HepG2 (cell line): ENCODE measurements at regions not wholly inside any gene's neighbourhood (a gene's known extent, or its start where the extent isn't known, plus 50 kb on each side); places are given as distances from the start of the nearest gene placed in this dataset.

Experiments
- ATAC-seq: fragments of 200-7000 bp; cut with Tn5 transposase; 3 replicates; pipeline ENCODE4 v1.9.1; 2020; ENCODE audit warnings: mild to moderate bottlenecking, moderate library complexity
- BruUV-seq: library from RNA; stranded (reverse); fragments of 400-500 nt; replicated peaks from 2 replicates; lab custom pipeline; 2021; lab: Mats Ljungman, UMichigan
- CTCF ChIA-PET: fragments of 300-600 bp; formaldehyde crosslinking; extraction: SDS; loops from one replicate; lab custom pipeline; 2021; ENCODE audit warnings: low total read pairs, inconsistent platforms, low intra/inter-chr PET ratio; lab: Yijun Ruan, JAX
- POLR2A ChIA-PET: fragments of 350-600 bp; sonication (Branson Sonifier 250); formaldehyde crosslinking; loops from one replicate; lab custom pipeline; 2020; ENCODE audit warnings: antibody characterized with exemption, inconsistent platforms; lab: Yijun Ruan, JAX
- DNase-seq: peaks from one replicate; pipeline ENCODE4 v3.0.0-alpha.2; 2015; ENCODE audit warnings: low spot score
- FAIRE-seq: peaks from 3 replicates; lab custom pipeline; 2011; peaks lifted over from hg19 to GRCh38; lab: Jason Lieb, UNC
- H2AFZ ChIP-seq: one replicate; pipeline ENCODE4 v1.6.1; 2011; ENCODE audit warnings: low read length, inconsistent platforms
- H3K27ac ChIP-seq: fragments of 300-600 bp; 3 replicates; pipeline ENCODE4 v1.8.0; 2011; ENCODE audit warnings: mixed run types, mild to moderate bottlenecking, mixed read lengths, low read length, inconsistent platforms; ENCODE audit not compliant: insufficient read depth; ENCODE audit errors: extremely low read length
- H3K27me3 ChIP-seq, 2 experiments: fragments of 200-600 bp in 1 of 2; 2 replicates in 1 of 2; 3 replicates in 1 of 2; pipeline versions ENCODE4 v1.6.0 to v1.8.0; 2011; ENCODE audit warnings: low read length in 2 of 2, mild to moderate bottlenecking in 2 of 2, moderate library complexity in 2 of 2, inconsistent platforms in 1 of 2; ENCODE audit not compliant: insufficient read depth in 2 of 2, control insufficient read depth in 1 of 2
- H3K36me3 ChIP-seq, 2 experiments: fragments of 200-600 bp in 1 of 2; replicated peaks in 1 of 2; 2 replicates in 1 of 2; 3 replicates in 1 of 2; pipeline versions ENCODE4 v1.5.1 to v1.8.0; 2011; ENCODE audit warnings: low read length in 2 of 2, inconsistent platforms in 1 of 2; ENCODE audit not compliant: insufficient read depth in 2 of 2, control insufficient read depth in 1 of 2
- H3K4me1 ChIP-seq: 2 replicates; pipeline ENCODE4 v1.5.1; 2012; ENCODE audit warnings: low read length, inconsistent platforms; ENCODE audit not compliant: insufficient read depth
- H3K4me2 ChIP-seq: 2 replicates; pipeline ENCODE4 v1.6.0; 2011; ENCODE audit warnings: low read depth, low read length, inconsistent platforms
- H3K4me3 ChIP-seq, 3 experiments: fragments of 200-600 bp in 1 of 3; sonication (generic), shearing (Covaris generic) in 1 of 3; replicated peaks in 1 of 3; 2 replicates each; pipeline ENCODE4 v1.5.1; 2011 to 2016; ENCODE audit warnings: low read length in 3 of 3, inconsistent platforms in 2 of 3, low read depth in 2 of 3, mild to moderate bottlenecking in 2 of 3, control low read depth in 1 of 3, mixed read lengths in 1 of 3; ENCODE audit not compliant: insufficient read depth in 1 of 3
- H3K79me2 ChIP-seq: one replicate; pipeline ENCODE4 v1.6.1; 2011; ENCODE audit warnings: low read length, inconsistent platforms; ENCODE audit not compliant: insufficient read depth
- H3K9ac ChIP-seq: 2 replicates; pipeline ENCODE4 v1.6.0; 2011; ENCODE audit warnings: mild to moderate bottlenecking, low read depth, low read length, inconsistent platforms; ENCODE audit not compliant: insufficient read depth
- H3K9me3 ChIP-seq: 2 replicates; pipeline ENCODE4 v1.5.1; 2012; ENCODE audit warnings: mild to moderate bottlenecking, low read length
- H4K20me1 ChIP-seq: 2 replicates; pipeline ENCODE4 v1.6.0; 2011; ENCODE audit warnings: inconsistent platforms, mild to moderate bottlenecking, low read length, moderate library complexity; ENCODE audit not compliant: insufficient read depth
- HMGXB4 ChIP-seq, 2 experiments: sonication (generic) in 1 of 2; formaldehyde crosslinking in 1 of 2; IDR thresholded peaks; 2 replicates each; pipeline versions ENCODE4 v1.4.0 to v1.6.1; 2018 to 2020; ENCODE audit warnings: missing genetic modification reagents in 2 of 2, borderline replicate concordance in 1 of 2, low read depth in 1 of 2, mild to moderate bottlenecking in 1 of 2, missing biosample characterization in 1 of 2
- REPIN1 ChIP-seq: sonication (generic); formaldehyde crosslinking; IDR thresholded peaks from 2 replicates; pipeline ENCODE4 v1.8.0; 2022; ENCODE audit warnings: missing genetic modification reagents, low read depth, mild to moderate bottlenecking, borderline replicate concordance
- SOX5 ChIP-seq: IDR thresholded peaks from 2 replicates; pipeline ENCODE4 v1.6.1; 2016; ENCODE audit warnings: borderline replicate concordance
- SP2 ChIP-seq: sonication (generic); formaldehyde crosslinking; IDR thresholded peaks from 2 replicates; pipeline ENCODE4 v1.5.1; 2020; ENCODE audit warnings: mild to moderate bottlenecking, missing genetic modification reagents
- SPEN ChIP-seq: sonication (generic); formaldehyde crosslinking; IDR thresholded peaks from 2 replicates; pipeline ENCODE4 v1.5.1; 2020; ENCODE audit warnings: low read depth, mild to moderate bottlenecking, missing genetic modification reagents
- WIZ ChIP-seq: sonication (generic); formaldehyde crosslinking; IDR thresholded peaks from 2 replicates; pipeline ENCODE4 v1.5.1; 2020; ENCODE audit warnings: mild to moderate bottlenecking, missing genetic modification reagents
- ZNF275 ChIP-seq: sonication (generic); formaldehyde crosslinking; IDR thresholded peaks from 2 replicates; pipeline ENCODE4 v1.8.0; 2022; ENCODE audit warnings: missing genetic modification reagents, mild to moderate bottlenecking, inconsistent platforms, borderline replicate concordance
- WGBS: methylation state at CpG from one replicate; pipeline ENCODE4 v1.1.6; 2017; ENCODE audit warnings: low lambda C conversion rate; 5-methylcytosine and 5-hydroxymethylcytosine counted together
- in situ Hi-C: cut with HindIII; loops from 2 replicates; pipeline ENCODE4 v1.10.0; 2017; ENCODE audit warnings: low pct_unique_long_range_greater_than_20kb; ENCODE audit not compliant: extremely low pct_ligation_motif_present
- intact Hi-C: fragments of 100-400 bp; cut with micrococcal nuclease; formaldehyde crosslinking; loops from one replicate; pipeline ENCODE4 v1.10.0; 2022; ENCODE audit not compliant: unreplicated experiment

- peak in 1 of 2 experiments; percentile 59; a peak in 1 of 4 replicates for TF ChIP-seq HMGXB4 (CRISPR knock-in tag; IDR thresholded peaks at IDR 0.05; ENCODE audit: borderline replicate concordance in 1 of 2, low read depth in 1 of 2)
- TF ChIP-seq SOX5 (CRISPR knock-in tag), result no peak
- peak; percentile 71; the same call in 1 of the 2 replicates for TF ChIP-seq REPIN1 (CRISPR knock-in tag)
- peak; percentile 44; the same call in 1 of the 2 replicates for TF ChIP-seq ZNF275 (CRISPR knock-in tag)
- TF ChIP-seq SP2 (CRISPR knock-in tag), result no peak
- TF ChIP-seq, all 625 proteins: peak for 14
Measured at GRCh38 chr2:209208211-209208610, 215.6 kb upstream of the MAP2 start (continued).

- no peak overlapping the region for H3K4me2 ChIP-seq
- H3K27ac ChIP-seq, result no peak overlapping the region
- H3K9ac ChIP-seq, result no peak overlapping the region
- TF ChIP-seq WIZ (CRISPR knock-in tag) (no peak), SPEN (CRISPR knock-in tag) (no peak)
- H3K36me3 ChIP-seq, result no peaks in the 10 kb centered on the region
- no TSS peak for BruUV-seq
- H3K27me3 ChIP-seq, result no peaks in the 10 kb centered on the region
- ChIA-PET CTCF (no interaction called here), POLR2A (no interaction called here)
- no peaks in the 10 kb centered on the region for H3K4me1 ChIP-seq
- in situ Hi-C loops (loop anchor here (10.0 kb wide), 1 partner anchor 745 kb away; no protein-coding TSS in a partner anchor), intact Hi-C loops (no loop called here)
- no peak overlapping the region for H2AFZ ChIP-seq
- H3K9me3 ChIP-seq, result no peaks in the 10 kb centered on the region
- ATAC-seq (peak; percentile 50), FAIRE-seq (no peak), DNase-seq (no peak)
- WGBS, result 14% methylated on average over 3 of the region's 4 CpGs
- no peaks in the 10 kb centered on the region for H3K79me2 ChIP-seq
- no peaks in the 10 kb centered on the region for H4K20me1 ChIP-seq
- H3K4me3 ChIP-seq, result no peak overlapping the region
Measured at GRCh38 chr2:209209943-209210342, 213.9 kb upstream of the MAP2 start.
